Mesenchymal stem cell (in vitro differentiated cells and primary cell): ENCODE measurements at regions not wholly inside any gene's neighbourhood (a gene's known extent, or its start where the extent isn't known, plus 50 kb on each side); places are given as distances from the start of the nearest gene placed in this dataset.

Experiments
- DNase-seq: peaks from one replicate; pipeline ENCODE4 v3.0.0-alpha.2; 2013
- H2AFZ ChIP-seq: one replicate; pipeline ENCODE4 v1.6.1; 2013; ENCODE audit warnings: low read depth, mild to moderate bottlenecking, control low read depth, inconsistent platforms, low read length, moderate library complexity
- H2AK5ac ChIP-seq: 2 replicates; pipeline ENCODE4 v1.6.1; 2013; ENCODE audit warnings: low read length, moderate library complexity, mild to moderate bottlenecking, inconsistent platforms; ENCODE audit not compliant: severe bottlenecking
- H2BK120ac ChIP-seq: one replicate; pipeline ENCODE4 v1.6.1; 2013; ENCODE audit warnings: low read depth, mild to moderate bottlenecking, inconsistent platforms, low read length, moderate library complexity
- H2BK12ac ChIP-seq, 2 experiments: one replicate each; pipeline ENCODE4 v1.6.1; 2013; ENCODE audit warnings: inconsistent platforms in 2 of 2, low read length in 2 of 2, mild to moderate bottlenecking in 2 of 2, moderate library complexity in 2 of 2, control low read depth in 1 of 2
- H2BK15ac ChIP-seq: one replicate; pipeline ENCODE4 v1.6.1; 2013; ENCODE audit warnings: mild to moderate bottlenecking, low read depth, inconsistent platforms; ENCODE audit not compliant: poor library complexity, severe bottlenecking
- H2BK5ac ChIP-seq: 2 replicates; pipeline ENCODE4 v1.6.1; 2013; ENCODE audit warnings: low read depth, mild to moderate bottlenecking, low read length, control low read depth, inconsistent platforms; ENCODE audit not compliant: poor library complexity, severe bottlenecking
- H3K14ac ChIP-seq, 2 experiments: one replicate each; pipeline ENCODE4 v1.6.1; 2013; ENCODE audit warnings: inconsistent platforms in 2 of 2, low read length in 2 of 2, control low read depth in 1 of 2, mild to moderate bottlenecking in 1 of 2, moderate library complexity in 1 of 2
- H3K18ac ChIP-seq, 2 experiments: one replicate each; pipeline ENCODE4 v1.6.1; 2013; ENCODE audit warnings: inconsistent platforms in 2 of 2, low read length in 2 of 2, control low read depth in 1 of 2, low read depth in 1 of 2, mild to moderate bottlenecking in 1 of 2
- H3K23ac ChIP-seq, 2 experiments: one replicate each; pipeline ENCODE4 v1.6.1; 2013; ENCODE audit warnings: inconsistent platforms in 2 of 2, low read length in 2 of 2, mild to moderate bottlenecking in 2 of 2, moderate library complexity in 2 of 2, control low read depth in 1 of 2
- H3K27ac ChIP-seq: 2 replicates; pipeline ENCODE4 v1.5.1; 2013; ENCODE audit warnings: mild to moderate bottlenecking, moderate library complexity, low read length, control low read depth, inconsistent platforms; ENCODE audit not compliant: poor library complexity, severe bottlenecking
- H3K27me3 ChIP-seq, 2 experiments: 2 replicates each; pipeline versions ENCODE4 v1.6.1 to v1.7.0; 2013; ENCODE audit warnings: low read length in 2 of 2, mild to moderate bottlenecking in 2 of 2, moderate library complexity in 2 of 2, control low read depth in 1 of 2, inconsistent platforms in 1 of 2; ENCODE audit not compliant: control insufficient read depth in 1 of 2, insufficient read depth in 1 of 2
- H3K36me3 ChIP-seq, 2 experiments: 2 replicates each; pipeline versions ENCODE4 v1.6.1 to v1.7.0; 2013; ENCODE audit warnings: low read length in 2 of 2, control low read depth in 1 of 2, inconsistent platforms in 1 of 2, low read depth in 1 of 2, mild to moderate bottlenecking in 1 of 2; ENCODE audit not compliant: insufficient read depth in 2 of 2, control insufficient read depth in 1 of 2
- H3K4ac ChIP-seq, 2 experiments: one replicate each; pipeline ENCODE4 v1.6.1; 2013; ENCODE audit warnings: inconsistent platforms in 2 of 2, low read length in 2 of 2, mild to moderate bottlenecking in 2 of 2, moderate library complexity in 2 of 2, control low read depth in 1 of 2, low read depth in 1 of 2
- H3K4me1 ChIP-seq: 2 replicates; pipeline ENCODE4 v1.6.1; 2013; ENCODE audit warnings: low read depth, low read length, control low read depth; ENCODE audit not compliant: control insufficient read depth, insufficient read depth
- H3K4me2 ChIP-seq: 2 replicates; pipeline ENCODE4 v1.6.1; 2013; ENCODE audit warnings: low read length, mild to moderate bottlenecking, inconsistent platforms; ENCODE audit not compliant: poor library complexity, severe bottlenecking
- H3K4me3 ChIP-seq, 2 experiments: 2 replicates each; pipeline versions ENCODE4 v1.5.1 to v1.7.0; 2013; ENCODE audit warnings: low read length in 2 of 2, mild to moderate bottlenecking in 2 of 2, control low read depth in 1 of 2, low read depth in 1 of 2; ENCODE audit not compliant: insufficient read depth in 1 of 2
- H3K79me1 ChIP-seq: replicated peaks from 2 replicates; pipeline ENCODE4 v1.6.1; 2013; ENCODE audit warnings: mild to moderate bottlenecking, control low read depth, low read length, inconsistent platforms; ENCODE audit not compliant: poor library complexity, severe bottlenecking
- H3K9ac ChIP-seq: 2 replicates; pipeline ENCODE4 v1.7.0; 2013; ENCODE audit warnings: mild to moderate bottlenecking, low read length, moderate library complexity
- H3K9me3 ChIP-seq: 2 replicates; pipeline ENCODE4 v1.7.0; 2013; ENCODE audit warnings: mild to moderate bottlenecking, low read length; ENCODE audit not compliant: control insufficient read depth
- H4K8ac ChIP-seq: one replicate; pipeline ENCODE4 v1.6.1; 2013; ENCODE audit warnings: inconsistent platforms, mild to moderate bottlenecking, low read length, moderate library complexity
- H4K91ac ChIP-seq: one replicate; pipeline ENCODE4 v1.6.1; 2013; ENCODE audit warnings: mild to moderate bottlenecking, low read length, inconsistent platforms
- WGBS: methylation state at CpG from one replicate; pipeline ENCODE4 v1.1.7; 2013; ENCODE audit warnings: mixed read lengths; 5-methylcytosine and 5-hydroxymethylcytosine counted together

DNA sequence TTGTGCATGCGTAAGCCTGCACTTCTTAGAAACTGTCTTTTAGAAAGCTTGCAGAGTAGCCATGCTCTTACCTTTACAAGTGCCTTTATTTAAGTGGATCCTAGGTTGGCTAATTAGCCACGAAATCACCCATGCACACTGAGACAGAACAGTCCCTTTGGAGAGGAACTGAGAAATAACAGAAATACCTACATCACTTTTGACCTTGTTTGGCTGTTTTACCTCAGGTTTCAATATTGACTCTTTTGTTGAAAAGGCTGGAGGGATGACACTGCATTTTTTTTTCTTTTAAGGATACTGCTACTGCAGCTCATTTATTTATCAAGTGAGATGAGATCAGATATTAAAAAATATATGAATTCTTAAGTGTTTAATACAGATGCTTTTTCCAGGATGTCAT lies 155.6 kb upstream of the GOLIM4 start:
- H2AFZ ChIP-seq: no peak overlapping the region
- no peak overlapping the region for H3K9ac ChIP-seq
- H2BK15ac ChIP-seq: no peak overlapping the region
- no peak overlapping the region for H3K4ac ChIP-seq
- no peak overlapping the region for H3K18ac ChIP-seq
- peaks cover 13% of the 10 kb centered on the region for H3K4me1 ChIP-seq
- no peak overlapping the region for H3K14ac ChIP-seq
- no peak overlapping the region for H4K8ac ChIP-seq
- H2BK120ac ChIP-seq: no peak overlapping the region
- H3K36me3 ChIP-seq: no peaks in the 10 kb centered on the region
- no peak overlapping the region for H3K4me2 ChIP-seq
- H3K27me3 ChIP-seq: peaks cover 12 to 54% of the 10 kb centered on the region in 2 experiments
- no peak overlapping the region for H2AK5ac ChIP-seq
- no peaks in the 10 kb centered on the region for H3K79me1 ChIP-seq
- no peak overlapping the region for H2BK5ac ChIP-seq
- H3K23ac ChIP-seq: no peak overlapping the region
- H3K9me3 ChIP-seq: peaks cover 3% of the 10 kb centered on the region
- no peak for DNase-seq
- H2BK12ac ChIP-seq: no peak overlapping the region
- WGBS: 89% methylated on average over 2 of the region's 2 CpGs
- H4K91ac ChIP-seq: no peak overlapping the region
- H3K4me3 ChIP-seq: no peak overlapping the region
- no peak overlapping the region for H3K27ac ChIP-seq

DNA sequence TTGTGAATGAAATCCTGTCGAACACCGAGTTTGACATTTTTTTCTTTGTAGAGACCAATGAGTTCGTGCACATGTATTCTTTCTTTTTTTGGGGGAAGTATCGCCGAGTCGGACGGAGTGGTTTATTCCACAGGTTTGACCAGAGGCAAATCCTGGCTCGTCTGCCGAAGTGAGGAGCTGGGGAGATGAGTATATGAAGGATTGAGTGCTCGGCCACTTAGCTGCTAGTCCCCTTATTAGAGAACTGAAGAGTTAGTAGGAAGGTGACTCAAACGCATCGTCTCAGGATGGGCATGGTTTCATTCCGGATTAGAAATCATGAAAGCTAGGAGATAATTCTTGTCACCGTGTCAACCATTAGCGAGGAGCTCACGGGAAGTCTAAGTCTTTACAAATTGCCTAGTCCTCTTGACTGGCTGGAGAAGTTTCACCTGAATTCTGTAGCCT lies 154.7 kb upstream of the GOLIM4 start:
- peaks cover 14 to 61% of the 10 kb centered on the region in 2 experiments for H3K27me3 ChIP-seq
- no peak overlapping the region for H2AFZ ChIP-seq
- no peak overlapping the region for H3K27ac ChIP-seq
- no peaks in the 10 kb centered on the region for H3K36me3 ChIP-seq
- H3K9me3 ChIP-seq: peaks cover 1% of the 10 kb centered on the region
- H3K79me1 ChIP-seq: no peaks in the 10 kb centered on the region
- H4K91ac ChIP-seq: no peak overlapping the region
- no peak overlapping the region for H3K23ac ChIP-seq
- H4K8ac ChIP-seq: no peak overlapping the region
- no peak overlapping the region for H3K9ac ChIP-seq
- DNase-seq: peak; percentile 13
- H2BK120ac ChIP-seq: no peak overlapping the region
- no peak overlapping the region for H2BK5ac ChIP-seq
- H2AK5ac ChIP-seq: no peak overlapping the region
- H3K4me1 ChIP-seq: peaks cover 13% of the 10 kb centered on the region
- H3K18ac ChIP-seq: no peak overlapping the region
- H3K4me3 ChIP-seq: peak overlapping the region in 1 of 2 experiments; percentile 75
- WGBS: 4% methylated on average over 16 of the region's 16 CpGs
- H2BK15ac ChIP-seq: no peak overlapping the region
- H3K4me2 ChIP-seq: peak overlapping the region; percentile 100
- no peak overlapping the region for H2BK12ac ChIP-seq
- H3K4ac ChIP-seq: no peak overlapping the region
- H3K14ac ChIP-seq: no peak overlapping the region

DNA sequence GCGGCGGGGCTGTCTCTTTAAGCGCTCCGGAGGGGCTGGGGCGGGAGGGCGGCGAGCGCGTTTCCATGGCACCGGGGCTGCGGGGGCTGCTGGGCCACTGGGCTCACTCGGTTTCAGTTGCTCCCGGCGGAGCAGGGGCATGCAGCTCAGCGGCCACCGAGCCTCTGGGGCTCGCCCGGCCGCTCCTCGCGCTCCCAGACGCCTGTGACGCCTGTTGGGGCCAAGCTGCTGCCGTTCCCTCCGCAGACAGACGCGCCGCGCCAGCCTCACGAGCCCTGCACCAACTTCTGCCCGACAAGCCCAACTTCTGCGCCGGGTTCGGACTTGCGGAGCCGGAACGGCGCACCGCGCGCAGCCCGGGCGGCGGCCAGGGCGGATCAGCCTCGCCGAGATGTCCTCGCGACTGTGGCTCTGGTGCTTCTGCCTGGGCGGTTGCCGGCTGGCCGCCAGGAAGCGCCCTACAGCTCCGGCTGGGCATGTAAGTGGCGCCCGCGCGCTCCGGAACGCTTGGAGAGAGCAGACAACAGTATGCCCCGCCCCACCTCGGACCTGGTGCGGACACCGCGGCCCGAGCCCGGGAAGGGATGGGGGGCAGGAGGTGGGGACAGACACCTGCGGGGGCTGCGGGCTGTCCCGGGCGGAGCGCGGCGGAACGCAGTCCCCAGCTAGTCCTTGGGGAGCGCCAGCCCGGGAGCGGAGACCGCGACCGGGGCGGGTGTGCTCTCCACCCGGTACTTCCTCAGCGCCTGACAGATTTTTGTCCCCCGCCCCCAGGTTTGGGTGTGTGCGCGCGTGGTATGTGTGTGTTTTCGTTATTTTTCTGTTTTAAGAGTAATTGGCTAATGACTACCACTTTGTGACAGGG lies 154.1 kb upstream of the GOLIM4 start:
- under 1% methylated on average over 88 of the region's 89 CpGs for WGBS
- H2BK5ac ChIP-seq: no peak overlapping the region
- H2BK12ac ChIP-seq: peak overlapping the region in 1 of 2 experiments; percentile 78
- peak; percentile 81 for DNase-seq
- no peaks in the 10 kb centered on the region for H3K36me3 ChIP-seq
- peaks cover 13% of the 10 kb centered on the region for H3K4me1 ChIP-seq
- no peaks in the 10 kb centered on the region for H3K9me3 ChIP-seq
- peak overlapping the region; percentile 100 for H3K4me2 ChIP-seq
- H3K18ac ChIP-seq: peak overlapping the region in 1 of 2 experiments; percentile 28
- H3K27ac ChIP-seq: no peak overlapping the region
- H2BK15ac ChIP-seq: peak overlapping the region; percentile 83
- H2BK120ac ChIP-seq: no peak overlapping the region
- H3K27me3 ChIP-seq: peaks cover 15 to 64% of the 10 kb centered on the region in 2 experiments
- no peak overlapping the region for H3K9ac ChIP-seq
- H3K4me3 ChIP-seq: peak overlapping the region; percentile 72 to 75
- peak overlapping the region; percentile 91 for H2AFZ ChIP-seq
- H3K14ac ChIP-seq: no peak overlapping the region
- no peak overlapping the region for H3K4ac ChIP-seq
- no peak overlapping the region for H4K91ac ChIP-seq
- H2AK5ac ChIP-seq: no peak overlapping the region
- H4K8ac ChIP-seq: no peak overlapping the region
- no peaks in the 10 kb centered on the region for H3K79me1 ChIP-seq
- peak overlapping the region in 1 of 2 experiments; percentile 60 for H3K23ac ChIP-seq

DNA sequence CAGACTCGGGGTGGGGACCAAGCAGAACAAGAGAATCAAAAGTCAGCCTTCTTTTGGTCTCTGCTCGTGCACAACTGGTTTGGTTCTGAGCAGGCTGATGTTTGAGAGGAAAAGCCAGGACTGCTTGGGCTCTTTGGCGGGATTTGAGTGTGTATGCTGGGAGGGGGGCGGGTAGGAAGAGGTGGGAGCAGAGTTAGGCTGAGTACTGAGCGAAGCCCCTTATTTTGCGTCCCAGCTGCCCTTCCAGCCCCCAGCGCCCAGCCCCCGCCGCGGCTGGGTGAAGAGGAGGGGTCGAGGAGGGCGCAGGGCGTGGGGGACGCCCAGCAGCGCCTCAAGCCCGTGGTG lies 153.5 kb upstream of the GOLIM4 start:
- DNase-seq: peak; percentile 45

More for the DNA sequence above, 153.5 kb upstream of the GOLIM4 start:
- Histone ChIP-seq H4K91ac (no peak overlapping the region), H2BK15ac (no peak overlapping the region), H3K4me1 (peaks cover 13% of the 10 kb centered on the region), H3K27ac (no peak overlapping the region), H3K79me1 (no peaks in the 10 kb centered on the region), H2BK120ac (no peak overlapping the region), H2BK5ac (no peak overlapping the region), H3K4ac (no peak overlapping the region), H2AFZ (peak overlapping the region; percentile 91), H4K8ac (no peak overlapping the region), H3K14ac (peak overlapping the region in 1 of 2 experiments; percentile 92), H3K4me3 (peak overlapping the region; percentile 72 to 75), H3K36me3 (no peaks in the 10 kb centered on the region), H3K4me2 (peak overlapping the region; percentile 100), H2AK5ac (no peak overlapping the region), H2BK12ac (peak overlapping the region in 1 of 2 experiments; percentile 78), H3K9ac (peak overlapping the region; percentile 53), H3K27me3 (peaks cover 15 to 64% of the 10 kb centered on the region in 2 experiments), H3K18ac (peak overlapping the region in 1 of 2 experiments; percentile 43), H3K9me3 (no peaks in the 10 kb centered on the region), H3K23ac (peak overlapping the region in 1 of 2 experiments; percentile 60)
- 0% methylated on average over 15 of the region's 16 CpGs for WGBS
